HEK293 (cell line): ENCODE measurements at regions not wholly inside any gene's neighbourhood (a gene's known extent, or its start where the extent isn't known, plus 50 kb on each side); places are given as distances from the start of the nearest gene placed in this dataset.
"Not testable (repeated sequence)": the region's sequence is repeated elsewhere in the genome, so short reads cannot be mapped to it uniquely, and the experiment has no call there.

Experiments
- CTCF ChIA-PET: fragments of 350-600 bp; formaldehyde crosslinking; extraction: SDS; loops from one replicate; lab custom pipeline; 2021; ENCODE audit warnings: antibody characterized with exemption; lab: Yijun Ruan, JAX
- POLR2A ChIA-PET: fragments of 300-600 bp; formaldehyde crosslinking; extraction: SDS; loops from one replicate; lab custom pipeline; 2020; ENCODE audit warnings: antibody characterized with exemption, inconsistent platforms; lab: Yijun Ruan, JAX
- H3K27ac ChIP-seq: fragments of 200-500 bp; sonication (Bioruptor generic); 2 replicates; pipeline ENCODE4 v1.5.1; 2014; ENCODE audit warnings: low read depth, low read length, control low read depth, inconsistent platforms; ENCODE audit errors: extremely low read depth
- H3K36me3 ChIP-seq, 2 experiments: fragments of 200-500 bp in 1 of 2; sonication (Bioruptor generic) in 1 of 2; 1 replicate in 1 of 2; 2 replicates in 1 of 2; pipeline ENCODE4 v1.5.1; 2014 to 2017; ENCODE audit warnings: inconsistent platforms in 2 of 2, low read length in 2 of 2; ENCODE audit not compliant: control insufficient read depth in 2 of 2, insufficient read depth in 1 of 2
- H3K4me1 ChIP-seq: fragments of 200-500 bp; sonication (Bioruptor generic); 2 replicates; pipeline ENCODE4 v1.5.1; 2014; ENCODE audit warnings: mild to moderate bottlenecking, low read length, inconsistent platforms; ENCODE audit not compliant: control insufficient read depth, insufficient read depth
- H3K4me3 ChIP-seq: 2 replicates; pipeline ENCODE4 v1.5.1; 2011; ENCODE audit warnings: low read depth, mild to moderate bottlenecking, control low read depth, low read length, moderate library complexity
- H3K9me3 ChIP-seq: fragments of 200-500 bp; sonication (Bioruptor generic); 2 replicates; pipeline ENCODE4 v1.5.1; 2014; ENCODE audit warnings: low read depth, low read length, inconsistent platforms; ENCODE audit not compliant: control insufficient read depth, insufficient read depth
- KLF10 ChIP-seq: fragments of 450-650 bp; IDR thresholded peaks from 2 replicates; pipeline ENCODE4 v1.5.1; 2018; ENCODE audit warnings: missing biosample characterization, mild to moderate bottlenecking, missing genetic modification characterization
- SCRT1 ChIP-seq: fragments of 450-650 bp; formaldehyde crosslinking; IDR thresholded peaks from 2 replicates; pipeline ENCODE4 v1.5.1; 2016; ENCODE audit warnings: missing biosample characterization, missing genetic modification characterization, borderline replicate concordance
- TCF7L2 ChIP-seq: IDR thresholded peaks from 2 replicates; pipeline ENCODE4 v1.6.1; 2011; ENCODE audit warnings: low read depth, mild to moderate bottlenecking, inconsistent platforms, low read length, moderate library complexity, borderline replicate concordance
- TRIM28 ChIP-seq: IDR thresholded peaks from 2 replicates; pipeline ENCODE4 v1.6.1; 2011; ENCODE audit warnings: low read length, control low read depth, borderline replicate concordance
- YY2 ChIP-seq: fragments of 450-650 bp; formaldehyde crosslinking; IDR thresholded peaks from 2 replicates; pipeline ENCODE4 v1.5.1; 2016; ENCODE audit warnings: missing biosample characterization, missing genetic modification characterization
- ZFHX2 ChIP-seq: fragments of 450-650 bp; formaldehyde crosslinking; conservative IDR thresholded peaks from 2 replicates; pipeline ENCODE4 v1.5.1; 2016; ENCODE audit warnings: missing biosample characterization, missing genetic modification characterization
- ZNF138 ChIP-seq: fragments of 450-650 bp; formaldehyde crosslinking; IDR thresholded peaks from 2 replicates; pipeline ENCODE4 v1.5.1; 2016; ENCODE audit warnings: missing biosample characterization, missing genetic modification characterization, borderline replicate concordance
- ZNF140 ChIP-seq: fragments of 450-650 bp; formaldehyde crosslinking; IDR thresholded peaks from 2 replicates; pipeline ENCODE4 v1.5.1; 2016; ENCODE audit warnings: missing biosample characterization, missing genetic modification characterization
- ZNF169 ChIP-seq: fragments of 450-650 bp; formaldehyde crosslinking; IDR thresholded peaks from 2 replicates; pipeline ENCODE4 v1.5.1; 2016; ENCODE audit warnings: missing biosample characterization, missing genetic modification characterization
- ZNF274 ChIP-seq, 2 experiments: fragments of 200-500 bp in 1 of 2; fragments of 450-650 bp in 1 of 2; sonication (Bioruptor generic) in 1 of 2; formaldehyde crosslinking in 1 of 2; IDR thresholded peaks; 2 replicates each; pipeline versions ENCODE4 v1.5.1 to v1.6.1; 2014 to 2016; ENCODE audit warnings: borderline replicate concordance in 1 of 2, inconsistent platforms in 1 of 2, low read length in 1 of 2, missing biosample characterization in 1 of 2, missing genetic modification characterization in 1 of 2
- ZNF501 ChIP-seq: fragments of 450-650 bp; formaldehyde crosslinking; IDR thresholded peaks from 2 replicates; pipeline ENCODE4 v1.5.1; 2016; ENCODE audit warnings: missing biosample characterization, missing genetic modification characterization
- ZNF670 ChIP-seq: fragments of 450-650 bp; formaldehyde crosslinking; IDR thresholded peaks from 2 replicates; pipeline ENCODE4 v1.5.1; 2016; ENCODE audit warnings: missing biosample characterization, missing genetic modification characterization, low read depth
- ZNF677 ChIP-seq: fragments of 450-650 bp; IDR thresholded peaks from 2 replicates; pipeline ENCODE4 v1.5.0; 2018; ENCODE audit warnings: missing biosample characterization, mild to moderate bottlenecking, missing genetic modification characterization, moderate library complexity
- ZNF768 ChIP-seq: fragments of 450-650 bp; formaldehyde crosslinking; IDR thresholded peaks from 2 replicates; pipeline ENCODE4 v1.5.1; 2018; ENCODE audit warnings: missing biosample characterization, mild to moderate bottlenecking, missing genetic modification characterization
- ZSCAN30 ChIP-seq: fragments of 450-650 bp; IDR thresholded peaks from 2 replicates; pipeline ENCODE4 v1.5.1; 2018; ENCODE audit warnings: missing biosample characterization, mild to moderate bottlenecking, missing genetic modification characterization, moderate library complexity
- TF ChIP-seq, protein P1 (sequence below): fragments of 450-650 bp; formaldehyde crosslinking; IDR thresholded peaks from 2 replicates; pipeline ENCODE4 v1.5.1; 2016; ENCODE audit warnings: missing biosample characterization, missing genetic modification characterization
- TF ChIP-seq, protein P2 (sequence below): fragments of 450-650 bp; formaldehyde crosslinking; IDR thresholded peaks from 2 replicates; pipeline ENCODE4 v1.5.1; 2017; ENCODE audit warnings: missing biosample characterization, missing genetic modification characterization
- TF ChIP-seq, protein P3 (sequence below): fragments of 450-650 bp; formaldehyde crosslinking; IDR thresholded peaks from 2 replicates; pipeline ENCODE4 v1.5.1; 2017; ENCODE audit warnings: missing biosample characterization, missing genetic modification characterization
- TF ChIP-seq, protein P4 (sequence below): fragments of 450-650 bp; formaldehyde crosslinking; IDR thresholded peaks from 2 replicates; pipeline ENCODE4; 2016; ENCODE audit warnings: missing biosample characterization, missing genetic modification characterization

DNA sequence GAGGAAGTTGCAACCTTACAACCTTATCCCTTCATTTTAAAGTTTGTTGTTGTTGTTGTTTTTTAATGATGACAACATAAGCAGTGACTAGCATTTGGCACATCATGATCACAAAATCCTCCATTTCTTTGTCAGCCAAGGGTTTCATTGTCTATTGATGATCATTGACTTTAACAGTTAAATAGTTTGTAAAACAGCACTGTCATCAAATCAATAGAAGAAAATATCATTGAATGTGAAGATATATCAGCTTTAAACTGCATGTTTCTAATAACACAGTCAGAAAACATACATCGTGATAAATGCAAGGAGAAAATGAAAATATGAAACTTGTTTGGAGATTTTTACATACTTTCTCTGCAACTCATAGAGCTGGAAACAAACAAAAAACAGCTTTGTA, 922.3 kb upstream of the LRFN5 start (continued):
- TF ChIP-seq, protein P1, sequence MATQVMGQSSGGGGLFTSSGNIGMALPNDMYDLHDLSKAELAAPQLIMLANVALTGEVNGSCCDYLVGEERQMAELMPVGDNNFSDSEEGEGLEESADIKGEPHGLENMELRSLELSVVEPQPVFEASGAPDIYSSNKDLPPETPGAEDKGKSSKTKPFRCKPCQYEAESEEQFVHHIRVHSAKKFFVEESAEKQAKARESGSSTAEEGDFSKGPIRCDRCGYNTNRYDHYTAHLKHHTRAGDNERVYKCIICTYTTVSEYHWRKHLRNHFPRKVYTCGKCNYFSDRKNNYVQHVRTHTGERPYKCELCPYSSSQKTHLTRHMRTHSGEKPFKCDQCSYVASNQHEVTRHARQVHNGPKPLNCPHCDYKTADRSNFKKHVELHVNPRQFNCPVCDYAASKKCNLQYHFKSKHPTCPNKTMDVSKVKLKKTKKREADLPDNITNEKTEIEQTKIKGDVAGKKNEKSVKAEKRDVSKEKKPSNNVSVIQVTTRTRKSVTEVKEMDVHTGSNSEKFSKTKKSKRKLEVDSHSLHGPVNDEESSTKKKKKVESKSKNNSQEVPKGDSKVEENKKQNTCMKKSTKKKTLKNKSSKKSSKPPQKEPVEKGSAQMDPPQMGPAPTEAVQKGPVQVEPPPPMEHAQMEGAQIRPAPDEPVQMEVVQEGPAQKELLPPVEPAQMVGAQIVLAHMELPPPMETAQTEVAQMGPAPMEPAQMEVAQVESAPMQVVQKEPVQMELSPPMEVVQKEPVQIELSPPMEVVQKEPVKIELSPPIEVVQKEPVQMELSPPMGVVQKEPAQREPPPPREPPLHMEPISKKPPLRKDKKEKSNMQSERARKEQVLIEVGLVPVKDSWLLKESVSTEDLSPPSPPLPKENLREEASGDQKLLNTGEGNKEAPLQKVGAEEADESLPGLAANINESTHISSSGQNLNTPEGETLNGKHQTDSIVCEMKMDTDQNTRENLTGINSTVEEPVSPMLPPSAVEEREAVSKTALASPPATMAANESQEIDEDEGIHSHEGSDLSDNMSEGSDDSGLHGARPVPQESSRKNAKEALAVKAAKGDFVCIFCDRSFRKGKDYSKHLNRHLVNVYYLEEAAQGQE (tag by site-specific recombination): no peak
- TF ChIP-seq, protein P2, sequence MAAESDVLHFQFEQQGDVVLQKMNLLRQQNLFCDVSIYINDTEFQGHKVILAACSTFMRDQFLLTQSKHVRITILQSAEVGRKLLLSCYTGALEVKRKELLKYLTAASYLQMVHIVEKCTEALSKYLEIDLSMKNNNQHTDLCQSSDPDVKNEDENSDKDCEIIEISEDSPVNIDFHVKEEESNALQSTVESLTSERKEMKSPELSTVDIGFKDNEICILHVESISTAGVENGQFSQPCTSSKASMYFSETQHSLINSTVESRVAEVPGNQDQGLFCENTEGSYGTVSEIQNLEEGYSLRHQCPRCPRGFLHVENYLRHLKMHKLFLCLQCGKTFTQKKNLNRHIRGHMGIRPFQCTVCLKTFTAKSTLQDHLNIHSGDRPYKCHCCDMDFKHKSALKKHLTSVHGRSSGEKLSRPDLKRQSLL (tag by site-specific recombination): no peak
- TF ChIP-seq, protein P3, sequence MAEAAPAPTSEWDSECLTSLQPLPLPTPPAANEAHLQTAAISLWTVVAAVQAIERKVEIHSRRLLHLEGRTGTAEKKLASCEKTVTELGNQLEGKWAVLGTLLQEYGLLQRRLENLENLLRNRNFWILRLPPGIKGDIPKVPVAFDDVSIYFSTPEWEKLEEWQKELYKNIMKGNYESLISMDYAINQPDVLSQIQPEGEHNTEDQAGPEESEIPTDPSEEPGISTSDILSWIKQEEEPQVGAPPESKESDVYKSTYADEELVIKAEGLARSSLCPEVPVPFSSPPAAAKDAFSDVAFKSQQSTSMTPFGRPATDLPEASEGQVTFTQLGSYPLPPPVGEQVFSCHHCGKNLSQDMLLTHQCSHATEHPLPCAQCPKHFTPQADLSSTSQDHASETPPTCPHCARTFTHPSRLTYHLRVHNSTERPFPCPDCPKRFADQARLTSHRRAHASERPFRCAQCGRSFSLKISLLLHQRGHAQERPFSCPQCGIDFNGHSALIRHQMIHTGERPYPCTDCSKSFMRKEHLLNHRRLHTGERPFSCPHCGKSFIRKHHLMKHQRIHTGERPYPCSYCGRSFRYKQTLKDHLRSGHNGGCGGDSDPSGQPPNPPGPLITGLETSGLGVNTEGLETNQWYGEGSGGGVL (tag by site-specific recombination): no peak
- no peak for TF ChIP-seq ZNF677 (tag by site-specific recombination)
- no peak for TF ChIP-seq ZFHX2 (tag by site-specific recombination)
- TF ChIP-seq, all 188 proteins: peak for 0

DNA sequence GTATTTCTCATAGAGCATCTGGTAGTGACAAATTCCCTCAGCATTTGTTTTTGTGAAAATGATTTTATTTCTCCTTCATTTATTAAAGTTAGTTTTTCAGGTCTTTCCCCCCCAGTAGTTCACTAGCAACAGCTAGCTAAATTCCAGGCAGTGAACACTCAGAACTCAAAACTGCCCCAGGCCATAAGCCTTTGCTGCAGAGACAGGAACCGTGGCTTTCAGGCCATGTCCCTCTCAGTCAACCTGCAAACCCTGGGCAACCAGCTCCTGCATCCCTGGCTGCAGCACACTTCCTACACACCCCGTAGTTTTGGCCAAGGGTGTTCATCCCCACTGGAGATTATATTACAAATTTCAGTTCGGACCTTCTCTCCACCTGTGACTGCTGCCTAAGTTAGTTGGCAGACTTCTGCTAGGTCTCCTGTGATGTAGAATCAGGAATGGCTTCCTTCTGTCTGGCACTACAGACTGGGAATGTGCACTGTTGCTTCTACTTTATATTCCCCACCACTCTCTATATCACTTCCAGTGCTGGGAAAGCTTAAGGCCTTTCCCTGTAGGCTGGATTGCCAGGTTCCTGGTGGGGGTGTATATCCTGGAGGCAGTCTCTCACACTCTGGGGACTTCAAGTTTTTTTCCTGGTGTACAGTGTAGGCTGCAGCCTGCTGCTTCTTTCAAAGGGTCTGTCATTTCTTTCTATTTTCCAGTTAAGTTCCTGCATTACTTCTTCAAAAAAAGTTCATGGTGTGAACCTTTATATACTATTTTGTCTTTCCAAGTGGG, 924.4 kb upstream of the LRFN5 start:
- CTCF ChIA-PET: no interaction called here
- H3K9me3 ChIP-seq: no peaks in the 10 kb centered on the region
- H3K4me1 ChIP-seq: no peaks in the 10 kb centered on the region
- no peaks in the 10 kb centered on the region for H3K36me3 ChIP-seq
- POLR2A ChIA-PET: no interaction called here
- H3K4me3 ChIP-seq: no peak overlapping the region
- TF ChIP-seq ZSCAN30 (tag by site-specific recombination) (no peak), ZNF169 (tag by site-specific recombination) (no peak)
- TF ChIP-seq, protein P4, sequence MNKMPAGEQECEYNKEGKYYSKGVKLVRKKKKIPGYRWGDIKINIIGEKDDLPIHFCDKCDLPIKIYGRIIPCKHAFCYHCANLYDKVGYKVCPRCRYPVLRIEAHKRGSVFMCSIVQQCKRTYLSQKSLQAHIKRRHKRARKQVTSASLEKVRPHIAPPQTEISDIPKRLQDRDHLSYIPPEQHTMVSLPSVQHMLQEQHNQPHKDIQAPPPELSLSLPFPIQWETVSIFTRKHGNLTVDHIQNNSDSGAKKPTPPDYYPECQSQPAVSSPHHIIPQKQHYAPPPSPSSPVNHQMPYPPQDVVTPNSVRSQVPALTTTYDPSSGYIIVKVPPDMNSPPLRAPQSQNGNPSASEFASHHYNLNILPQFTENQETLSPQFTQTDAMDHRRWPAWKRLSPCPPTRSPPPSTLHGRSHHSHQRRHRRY (tag by site-specific recombination): no peak
- H3K27ac ChIP-seq: no peak overlapping the region

DNA sequence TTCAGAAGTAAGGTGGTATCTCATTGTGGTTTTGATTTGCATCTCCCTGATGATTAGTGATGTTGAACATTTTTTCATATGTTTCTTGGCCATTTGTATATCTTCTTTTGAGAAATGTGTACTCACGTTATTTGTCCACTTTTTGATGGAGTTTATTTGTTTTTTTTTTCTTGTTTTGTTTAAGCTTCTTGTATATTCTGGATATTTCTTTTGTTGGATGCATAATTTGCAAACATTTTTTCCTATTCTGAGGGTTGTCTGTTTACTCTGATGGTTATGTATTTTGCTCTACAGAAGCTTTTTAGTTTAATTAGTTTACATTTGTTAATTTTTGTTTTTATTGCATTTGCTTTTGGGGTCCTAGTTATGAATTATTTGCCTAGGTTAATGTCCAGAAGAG, 927.4 kb upstream of the LRFN5 start:
- Histone ChIP-seq H3K4me3 (no peak overlapping the region), H3K36me3 (no peaks in the 10 kb centered on the region), H3K27ac (no peak overlapping the region), H3K9me3 (no peaks in the 10 kb centered on the region), H3K4me1 (no peaks in the 10 kb centered on the region)
- no peak for TF ChIP-seq TCF7L2
- TF ChIP-seq ZNF274 (IDR thresholded peaks at IDR 0.05; ENCODE audit: low read length): no peak
- no peak for TF ChIP-seq ZNF274 (tag by site-specific recombination; IDR thresholded peaks at IDR 0.05; ENCODE audit: borderline replicate concordance)
- no peak for TF ChIP-seq ZNF768
- TF ChIP-seq KLF10 (tag by site-specific recombination): no peak
- no peak for TF ChIP-seq ZNF140 (tag by site-specific recombination)
- TF ChIP-seq ZNF138 (tag by site-specific recombination): no peak
- no peak for TF ChIP-seq TRIM28
- TF ChIP-seq ZNF501: no peak
- TF ChIP-seq SCRT1 (tag by site-specific recombination): no peak
- TF ChIP-seq YY2: no peak
- no peak for TF ChIP-seq ZNF670 (tag by site-specific recombination)
- ChIA-PET CTCF (interaction anchor here (0.7 kb wide), 1 partner anchor 185 kb away, joined by 3 read pairs; no protein-coding TSS in a partner anchor), POLR2A (no interaction called here)

DNA sequence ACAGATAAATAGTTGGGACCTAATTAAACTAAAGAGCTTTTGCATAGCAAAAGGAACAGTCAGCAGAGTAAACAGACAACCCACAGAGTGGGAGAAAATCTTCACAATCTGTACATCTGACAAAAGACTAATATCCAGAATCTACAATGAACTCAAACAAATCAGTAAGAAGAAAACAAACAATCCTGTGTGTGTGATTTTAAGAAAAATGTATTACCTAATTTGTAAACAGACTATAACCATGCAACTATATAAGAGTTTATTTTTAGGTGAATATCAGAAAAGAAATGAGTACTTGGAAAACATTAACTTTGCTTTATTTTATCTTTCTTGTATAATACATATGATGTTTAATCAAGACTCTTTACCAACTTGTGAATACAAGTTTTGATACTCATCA, 929.5 kb upstream of the LRFN5 start:
- H3K36me3 ChIP-seq, H3K4me3 ChIP-seq, POLR2A ChIA-PET, H3K4me1 ChIP-seq, H3K9me3 ChIP-seq, H3K27ac ChIP-seq, CTCF ChIA-PET: not testable (repeated sequence)
